ENCODE measurements at regions not wholly inside any gene's neighbourhood (a gene's known extent, or its start where the extent isn't known, plus 50 kb on each side); places are given as distances from the start of the nearest gene placed in this dataset.
A peak's percentile ranks its signal among the peaks of the same experiment; 100 is the strongest.

- no peak for DNase-seq
Observed at GRCh38 chr2:206845877-206846276, 80.5 kb downstream of the FASTKD2 start.

- no peak for DNase-seq
Observed at GRCh38 chr2:206846331-206846730, 80.9 kb downstream of the FASTKD2 start.

- DNase-seq = no peak
Observed at GRCh38 chr2:206846981-206847834, 81.8 kb downstream of the FASTKD2 start.

GRCh38 chr2:206850369-206850768 is 85.0 kb downstream of the FASTKD2 start:
- DNase-seq = no peak

- DNase-seq = no peak
Observed at GRCh38 chr2:206851521-206851920, 86.1 kb downstream of the FASTKD2 start.

GRCh38 chr2:206853915-206854314 is 85.4 kb upstream of the CPO start:
- no peak for DNase-seq

GRCh38 chr2:206855585-206856433 is 83.5 kb upstream of the CPO start:
- no peak for DNase-seq

- DNase-seq = no peak
Observed at GRCh38 chr2:206856513-206856912, 82.8 kb upstream of the CPO start.

- no peak for DNase-seq
Observed at GRCh38 chr2:206858687-206859329, 80.5 kb upstream of the CPO start.

- no peak for DNase-seq
Observed at GRCh38 chr2:206859330-206859739, 80.0 kb upstream of the CPO start.

GRCh38 chr2:206863196-206863595 is 76.1 kb upstream of the CPO start:
- no peak for DNase-seq

GRCh38 chr2:206863716-206864115 is 75.6 kb upstream of the CPO start:
- DNase-seq = no peak

GRCh38 chr2:206867006-206867405 is 72.3 kb upstream of the CPO start:
- no peak for DNase-seq

- no peak for DNase-seq
Observed at GRCh38 chr2:206869824-206870495, 69.4 kb upstream of the CPO start.

GRCh38 chr2:206873423-206873822 is 65.9 kb upstream of the CPO start:
- no peak for DNase-seq

- DNase-seq = no peak
Observed at GRCh38 chr2:206875701-206876100, 63.6 kb upstream of the CPO start.

GRCh38 chr2:206876216-206876860 is 63.0 kb upstream of the CPO start:
- no peak for DNase-seq

GRCh38 chr2:206881708-206882410 is 57.5 kb upstream of the CPO start:
- peak; percentile 47 for DNase-seq

- DNase-seq = no peak
Observed at GRCh38 chr2:206886696-206887095, 52.6 kb upstream of the CPO start.

- no peak for DNase-seq
Observed at GRCh38 chr2:206887745-206888144, 51.6 kb upstream of the CPO start.
